Adrenal gland (tissue), 9 donors: ENCODE measurements at regions not wholly inside any gene's neighbourhood (a gene's known extent, or its start where the extent isn't known, plus 50 kb on each side); places are given as distances from the start of the nearest gene placed in this dataset.
"Not testable (repeated sequence)": the region's sequence is repeated elsewhere in the genome, so short reads cannot be mapped to it uniquely, and the experiment has no call there.

Experiments used
- DNase-seq, 7 donors: peaks; one replicate each; pipeline ENCODE4 v3.0.0-alpha.2; 2019 to 2020
- H3K27ac ChIP-seq, 5 donors: fragments of 200-600 bp; sonication (generic) in 4 of 5; 1 replicate in 3 of 5; 2 replicates in 2 of 5; pipeline versions ENCODE4 v1.5.1 to v1.8.0; 2016 to 2020; ENCODE audit warnings: mild to moderate bottlenecking in 1 of 5
- H3K27me3 ChIP-seq: fragments of 200-600 bp; 2 replicates; pipeline ENCODE4 v1.8.0; 2021
- H3K36me3 ChIP-seq, 2 donors: fragments of 200-600 bp; replicated peaks in 1 of 2; 1 replicate in 1 of 2; 2 replicates in 1 of 2; pipeline versions ENCODE4 v1.5.1 to v1.8.0; 2018 to 2022
- H3K4me1 ChIP-seq, 2 donors: fragments of 200-600 bp; replicated peaks in 1 of 2; 1 replicate in 1 of 2; 2 replicates in 1 of 2; pipeline versions ENCODE4 v1.5.1 to v1.8.0; 2018 to 2021
- H3K4me3 ChIP-seq, 4 donors: fragments of 200-600 bp; sonication (generic) in 3 of 4; one replicate each; pipeline ENCODE4 v1.5.1; 2016 to 2018
- H3K9me3 ChIP-seq, 3 donors: fragments of 200-600 bp; sonication (generic) in 1 of 3; replicated peaks in 1 of 3; 1 replicate in 2 of 3; 2 replicates in 1 of 3; pipeline versions ENCODE4 v1.5.1 to v1.8.0; 2016 to 2021
- CTCF ChIP-seq, 6 experiments: fragments of 450-650 bp in 4 of 6; fragments of 200-600 bp in 2 of 6; sonication (generic) in 1 of 6; IDR thresholded peaks; 1 replicate in 5 of 6; 2 replicates in 1 of 6; pipeline versions ENCODE4 v1.5.1 to v1.8.0; 2016 to 2021; ENCODE audit warnings: antibody characterized with exemption in 6 of 6, mild to moderate bottlenecking in 2 of 6, moderate library complexity in 1 of 6
- POLR2A ChIP-seq, 2 donors: fragments of 450-650 bp; IDR thresholded peaks; one replicate each; pipeline ENCODE4 v1.6.1; 2017; ENCODE audit warnings: antibody characterized with exemption in 2 of 2, mild to moderate bottlenecking in 2 of 2, moderate library complexity in 1 of 2
- WGBS, 4 donors: extraction: QIAGEN DNeasy Blood & Tissue Kit in 2 of 4; methylation state at CpG; one replicate each; pipeline versions ENCODE4 v1.1.5 to v1.1.7; 2013 to 2017; 5-methylcytosine and 5-hydroxymethylcytosine counted together
- intact Hi-C, 2 donors: fragments of 100-400 bp; cut with DNase I; formaldehyde crosslinking; loops; one replicate each; pipeline versions ENCODE4 v1.14.1 to v1.15.0; 2022 to 2023
- donor health status: healthy with polysubstance abuse.
- donor health status: Bipolar disorder and iron deficiency.
- donor health status: DM: yes; HTN: yes; CAD: no.
- donor health status: DM: no; HTN: no; CAD: no.
- donor health status: DM: no; HTN: no; CAD: no.

DNA sequence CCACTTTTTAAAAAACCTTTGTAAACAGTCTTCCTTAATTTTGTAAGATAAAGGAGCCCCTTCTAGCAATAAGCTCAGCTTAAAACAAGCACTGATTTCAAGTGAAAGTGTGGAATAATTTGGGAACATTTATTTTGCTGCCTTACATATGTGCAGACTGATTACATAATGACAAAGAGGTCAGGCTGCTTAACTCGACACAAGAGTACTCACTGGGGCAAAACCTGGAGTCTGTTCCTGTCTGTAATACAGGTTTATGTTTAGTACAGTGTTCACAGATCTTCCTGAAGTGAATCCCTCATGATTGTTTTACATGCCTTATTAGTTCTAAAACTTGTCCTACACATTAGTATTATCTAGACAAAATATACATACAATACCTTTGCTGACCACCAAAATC lies 609.8 kb downstream of the LMO7 start:
- Histone ChIP-seq H3K36me3 (no peaks in the 10 kb centered on the region), H3K27ac (no peak overlapping the region), H3K4me3 (no peak overlapping the region), H3K4me1 (no peaks in the 10 kb centered on the region), H3K9me3 (no peaks in the 10 kb centered on the region), H3K27me3 (no peaks in the 10 kb centered on the region)
- DNase-seq, result no peak
- WGBS, 4 donors, result 33 to 44% (median 38%) methylated on average over 1 of the region's 1 CpG
- TF ChIP-seq POLR2A (IDR thresholded peaks at IDR 0.05) (no peak), CTCF (IDR thresholded peaks at IDR 0.05) (no peak)
- intact Hi-C loops, result no loop called here

- 50 to 68% (median 58%) methylated on average over 4 of the region's 4 CpGs for WGBS, 4 donors
- no peak for DNase-seq
- no peaks in the 10 kb centered on the region for H3K27me3 ChIP-seq
- H3K9me3 ChIP-seq, result no peaks in the 10 kb centered on the region
- no peak overlapping the region for H3K27ac ChIP-seq
- TF ChIP-seq POLR2A (IDR thresholded peaks at IDR 0.05) (no peak), CTCF (IDR thresholded peaks at IDR 0.05) (no peak)
- intact Hi-C loops, result no loop called here
- H3K36me3 ChIP-seq, result no peaks in the 10 kb centered on the region
- H3K4me1 ChIP-seq, result no peaks in the 10 kb centered on the region
- H3K4me3 ChIP-seq, result no peak overlapping the region
Measured at GRCh38 chr13:76245211-76245610, 609.1 kb downstream of the LMO7 start.

GRCh38 chr13:76243120-76243519 lies 607.0 kb downstream of the LMO7 start:
- WGBS, 4 donors, result 60 to 73% (median 67%) methylated on average over 6 to 8 of the region's 8 CpGs
- H3K4me1 ChIP-seq, H3K27me3 ChIP-seq, H3K36me3 ChIP-seq, intact Hi-C loops, H3K4me3 ChIP-seq, DNase-seq, H3K9me3 ChIP-seq, H3K27ac ChIP-seq: not testable (repeated sequence)

DNA sequence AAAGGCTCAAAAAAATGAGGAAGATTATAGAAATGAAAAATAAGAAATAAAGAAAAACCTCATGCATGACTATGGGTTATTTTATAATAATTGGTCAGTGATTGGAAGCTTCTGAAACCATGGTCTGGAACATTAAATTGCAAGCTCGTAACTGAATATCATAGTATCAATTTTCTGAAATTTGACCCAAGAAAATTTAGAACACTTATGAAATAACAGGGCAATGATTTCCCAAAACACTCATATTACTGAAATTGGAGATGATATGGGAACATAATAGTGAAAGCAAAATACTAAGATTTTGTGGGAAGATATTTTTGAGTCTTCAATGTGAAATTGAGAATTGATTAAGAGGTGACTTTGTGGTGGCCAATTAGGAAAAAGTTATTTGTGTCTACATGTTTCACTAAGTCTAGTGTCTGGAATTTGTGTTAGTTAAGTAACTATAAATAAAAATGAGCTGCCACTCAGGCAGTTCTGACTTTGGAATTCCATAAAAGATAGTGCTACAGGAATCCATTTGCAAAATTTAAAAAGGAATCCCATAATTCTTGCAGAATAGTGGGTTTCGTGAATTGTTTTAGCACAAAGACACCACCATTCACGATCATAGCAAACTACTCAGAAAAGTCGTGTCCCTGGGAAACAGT lies 603.0 kb downstream of the LMO7 start:
- no peak for DNase-seq
- no peak for TF ChIP-seq CTCF (IDR thresholded peaks at IDR 0.05)
- no peak for TF ChIP-seq POLR2A (IDR thresholded peaks at IDR 0.05)
- no peaks in the 10 kb centered on the region for H3K4me1 ChIP-seq
- no peaks in the 10 kb centered on the region for H3K36me3 ChIP-seq
- H3K4me3 ChIP-seq, result no peak overlapping the region
- no peaks in the 10 kb centered on the region for H3K27me3 ChIP-seq
- WGBS, 4 donors, result 80 to 82% (median 81%) methylated on average over 4 of the region's 4 CpGs
- no peak overlapping the region for H3K27ac ChIP-seq
- H3K9me3 ChIP-seq, result no peaks in the 10 kb centered on the region
- intact Hi-C loops, result no loop called here

- intact Hi-C loops, result no loop called here
- TF ChIP-seq POLR2A (IDR thresholded peaks at IDR 0.05) (no peak), CTCF (IDR thresholded peaks at IDR 0.05) (no peak)
- no peak for DNase-seq
- no peaks in the 10 kb centered on the region for H3K27me3 ChIP-seq
- H3K27ac ChIP-seq, result no peak overlapping the region
- H3K9me3 ChIP-seq, result no peaks in the 10 kb centered on the region
- 83 to 97% (median 89%) methylated on average over 4 of the region's 4 CpGs for WGBS, 4 donors
- no peak overlapping the region for H3K4me3 ChIP-seq
- no peaks in the 10 kb centered on the region for H3K36me3 ChIP-seq
- H3K4me1 ChIP-seq, result no peaks in the 10 kb centered on the region
Measured at GRCh38 chr13:76231522-76232167, 595.5 kb downstream of the LMO7 start.
